ENCODE measurements at regions not wholly inside any gene's neighbourhood (a gene's known extent, or its start where the extent isn't known, plus 50 kb on each side); places are given as distances from the start of the nearest gene placed in this dataset.
A peak's percentile ranks its signal among the peaks of the same experiment; 100 is the strongest.
"Not testable (repeated sequence)": the region's sequence is repeated elsewhere in the genome, so short reads cannot be mapped to it uniquely, and the experiment has no call there.

DNA sequence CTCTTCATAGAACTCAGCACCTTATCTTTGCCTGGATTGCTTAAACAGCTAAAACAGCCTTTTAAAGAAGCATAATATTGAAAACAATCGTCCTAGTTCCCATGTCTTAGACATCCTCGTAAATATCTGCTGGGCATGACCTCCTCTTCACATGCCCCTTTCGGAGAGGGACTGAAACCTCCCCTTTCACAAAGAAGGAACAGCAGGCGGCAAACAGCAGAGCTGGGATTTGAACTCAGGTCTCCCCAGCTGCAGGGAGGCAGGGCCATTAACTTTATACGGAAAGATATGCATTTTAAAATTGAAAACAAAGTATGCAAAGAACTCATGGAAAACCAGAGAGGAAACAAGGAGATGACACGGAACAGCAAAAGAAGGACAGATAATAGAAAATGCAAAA lies 249.9 kb downstream of the FOXL1 start:
- no peak for DNase-seq (ENCODE audit: low read depth)

DNA sequence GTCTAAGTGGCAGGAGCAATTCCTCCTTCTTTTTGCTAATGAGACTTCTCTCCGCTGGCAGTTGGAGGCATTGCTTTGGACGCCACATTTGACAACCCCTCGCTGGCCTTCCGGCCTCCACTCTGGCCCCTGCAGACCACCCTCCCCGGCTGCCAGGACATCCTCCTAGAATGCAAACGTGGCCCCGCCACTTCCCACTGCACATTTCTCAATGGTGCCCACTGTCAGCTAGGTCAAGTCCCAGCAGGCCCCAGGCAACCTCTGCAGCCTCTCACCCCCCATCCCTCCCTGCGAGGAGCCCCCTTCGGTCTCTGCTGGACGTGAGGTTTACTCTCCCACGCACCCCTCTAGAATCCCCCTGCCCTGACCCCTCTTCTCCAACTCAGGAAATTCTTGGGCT lies 250.3 kb downstream of the FOXL1 start:
- no peak for DNase-seq (ENCODE audit: low read depth)

DNA sequence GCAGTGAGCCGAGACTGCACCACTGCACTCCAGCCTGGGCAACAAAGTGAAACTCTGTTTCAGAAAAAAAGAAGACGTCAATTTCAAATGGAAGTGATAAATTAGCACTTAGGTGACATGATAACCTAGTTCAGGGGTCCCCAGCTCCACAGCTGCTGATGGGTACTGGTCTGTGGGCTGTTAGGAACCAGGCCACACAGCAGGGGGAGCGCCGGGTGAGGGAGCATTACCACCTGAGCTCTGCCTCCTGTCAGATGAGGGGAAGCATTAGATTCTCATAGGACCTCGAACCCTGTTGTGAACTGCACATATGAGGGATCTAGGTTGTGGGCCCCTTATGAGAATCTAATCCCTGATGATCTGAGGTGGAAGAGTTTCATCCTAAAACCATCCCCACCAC lies 253.0 kb downstream of the FOXL1 start:
- DNase-seq (ENCODE audit: low read depth) = no peak

DNA sequence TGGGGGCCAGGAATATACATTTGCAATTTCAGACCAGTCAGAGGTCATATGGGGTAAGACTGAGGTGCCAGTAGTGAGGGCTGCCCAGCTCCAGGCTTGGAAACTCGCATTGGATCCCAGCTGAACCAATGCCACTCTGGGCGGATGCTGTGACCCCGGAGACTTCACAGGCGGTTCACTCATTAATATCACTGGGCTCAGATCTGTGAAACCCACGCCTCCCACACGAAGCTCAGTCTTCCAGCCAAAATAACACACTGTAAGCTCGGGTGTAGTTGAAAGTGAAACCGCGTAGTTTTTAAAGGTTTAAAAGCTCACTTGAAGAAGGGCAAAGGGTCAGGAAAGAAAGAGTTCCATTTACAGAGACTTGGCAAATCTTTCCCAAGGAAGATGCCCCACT lies 254.8 kb downstream of the FOXL1 start:
- no peak for DNase-seq (ENCODE audit: low read depth)

DNA sequence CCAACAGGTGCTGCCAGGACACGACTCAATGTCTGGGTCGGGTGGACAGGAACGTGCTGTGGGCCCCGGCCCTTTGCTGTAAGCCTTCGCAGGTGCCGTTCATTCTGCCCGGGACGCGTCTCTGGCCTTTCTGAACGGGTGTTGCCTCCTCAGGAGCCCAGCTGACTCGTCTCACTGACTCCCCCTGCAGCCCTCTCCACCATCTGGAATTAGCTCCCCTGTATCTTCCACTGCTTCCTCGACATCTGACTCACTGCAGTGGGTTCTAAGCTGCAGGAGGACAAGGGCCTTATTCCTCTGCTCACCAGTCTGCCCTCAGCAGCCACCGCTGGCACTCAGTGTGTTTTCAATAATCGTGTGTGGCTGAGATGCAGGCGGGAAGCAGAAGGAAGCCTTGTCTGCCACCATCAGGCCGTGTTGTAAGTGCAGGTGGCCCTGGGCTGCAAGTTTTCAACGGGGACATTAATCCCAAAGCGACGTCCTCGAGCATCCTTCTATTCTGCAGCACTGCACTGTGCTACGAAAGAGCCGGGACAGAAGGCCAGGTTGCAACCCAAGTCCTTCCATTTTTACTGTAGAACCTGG lies 256.2 kb downstream of the FOXL1 start:
- DNase-seq (ENCODE audit: low read depth) = no peak

DNA sequence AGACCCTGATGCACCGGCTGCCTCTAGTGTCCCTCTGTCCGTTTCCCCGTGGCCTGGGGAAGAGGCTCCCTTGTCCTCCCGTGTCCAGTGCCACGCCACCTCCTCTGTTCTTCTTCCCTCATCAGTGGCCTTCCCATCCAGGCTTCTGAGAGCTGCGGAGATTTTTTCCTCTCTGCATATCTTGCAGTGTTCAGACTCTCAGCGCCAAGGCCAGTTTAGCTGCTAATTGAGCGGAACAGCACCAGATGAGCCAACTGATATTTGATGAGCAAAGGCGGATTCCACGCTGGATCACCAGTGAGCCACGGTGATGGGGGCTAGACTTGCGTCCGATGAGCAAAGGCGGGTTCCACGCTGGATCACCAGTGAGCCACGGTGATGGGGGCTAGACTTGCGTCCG lies 257.6 kb downstream of the FOXL1 start:
- DNase-seq (ENCODE audit: low read depth) = no peak

DNA sequence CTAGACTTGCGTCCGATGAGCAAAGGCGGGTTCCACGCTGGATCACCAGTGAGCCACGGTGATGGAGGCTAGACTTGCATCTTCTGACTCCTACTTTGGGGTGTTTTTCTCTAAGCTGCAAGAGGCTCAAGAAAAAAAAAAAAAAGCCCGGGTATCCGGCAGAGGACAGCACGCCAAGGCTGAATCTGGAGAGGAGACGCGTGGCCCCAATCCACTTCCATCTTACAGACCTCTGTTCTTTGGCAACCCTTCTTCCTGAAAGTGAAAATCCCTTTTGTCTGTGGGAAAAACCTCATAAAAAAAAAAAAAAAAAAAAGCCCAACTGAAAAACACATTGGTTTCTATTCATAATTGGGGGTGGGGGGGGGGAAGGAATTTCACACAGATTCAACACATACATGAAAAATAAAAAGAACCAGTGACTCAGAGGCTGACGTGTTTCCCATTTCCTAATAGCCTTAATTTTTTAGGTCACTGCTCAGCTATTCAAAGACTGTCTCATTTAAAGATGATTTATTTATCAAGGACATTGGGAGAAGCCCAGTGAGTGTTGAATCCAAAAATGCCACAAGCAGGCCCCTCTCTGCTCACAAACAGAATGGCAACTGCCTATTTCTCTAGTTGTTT lies 258.3 kb downstream of the FOXL1 start:
- no peak for DNase-seq (ENCODE audit: low read depth)

DNA sequence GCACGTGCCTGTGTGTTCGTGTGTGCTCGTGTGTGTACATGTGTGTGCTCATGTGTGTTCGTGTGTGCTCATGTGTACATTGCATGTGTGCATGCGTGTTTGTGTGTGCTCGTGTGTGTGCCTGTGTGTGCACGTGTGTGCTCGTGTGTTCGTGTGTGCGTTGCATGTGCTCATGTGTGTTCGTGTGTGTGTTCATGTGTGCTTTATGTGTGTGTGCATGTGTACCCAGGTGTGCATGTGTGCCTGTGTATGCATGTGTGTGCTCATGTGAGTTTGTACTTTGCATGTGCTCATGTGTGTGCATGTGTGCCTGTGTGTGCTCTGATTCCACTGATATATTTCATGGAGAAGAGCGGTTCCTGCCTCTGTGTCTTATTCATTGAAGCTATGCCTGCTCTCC lies 265.5 kb downstream of the FOXL1 start:
- no peak for DNase-seq (ENCODE audit: low read depth)

DNA sequence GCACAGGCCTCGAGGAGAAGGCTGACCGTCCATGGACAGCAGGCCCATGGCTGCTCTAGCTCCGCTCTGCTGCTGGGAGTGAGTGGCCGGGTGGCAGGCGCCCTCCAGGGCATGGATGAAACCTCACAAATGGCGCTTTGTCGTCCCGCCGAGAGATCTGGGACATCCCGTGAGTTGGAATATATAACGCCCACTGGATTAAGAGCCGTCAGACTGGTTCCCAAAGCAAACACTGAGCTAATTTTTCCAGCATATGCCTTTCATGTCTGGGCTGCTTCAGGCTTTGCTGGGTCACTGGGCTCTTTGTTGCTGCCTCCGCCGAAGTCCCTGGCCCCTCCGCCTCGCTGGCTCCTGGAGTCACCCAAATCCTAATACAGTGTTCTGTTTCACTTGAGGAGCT lies 266.3 kb downstream of the FOXL1 start:
- DNase-seq (ENCODE audit: low read depth) = no peak

DNA sequence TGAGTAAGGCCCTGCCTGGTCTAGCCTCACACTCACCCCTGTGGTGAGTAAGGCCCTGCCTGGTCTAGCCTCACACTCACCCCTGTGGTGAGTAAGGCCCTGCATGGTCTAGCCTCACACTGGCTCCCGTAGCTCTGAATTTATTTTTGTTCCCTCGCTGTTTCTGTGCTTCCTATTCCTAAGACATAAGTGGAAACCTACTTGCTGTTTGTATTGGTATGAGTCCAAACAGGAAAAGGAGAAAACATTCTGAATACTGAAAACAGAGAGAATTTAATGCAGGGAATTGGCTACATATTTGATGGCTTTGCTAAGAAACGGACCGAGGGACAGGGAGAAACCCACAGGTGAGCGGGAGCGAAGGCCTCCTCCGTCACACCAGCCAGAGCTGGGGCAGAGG lies 267.8 kb downstream of the FOXL1 start:
- no peak for DNase-seq (ENCODE audit: low read depth)

DNA sequence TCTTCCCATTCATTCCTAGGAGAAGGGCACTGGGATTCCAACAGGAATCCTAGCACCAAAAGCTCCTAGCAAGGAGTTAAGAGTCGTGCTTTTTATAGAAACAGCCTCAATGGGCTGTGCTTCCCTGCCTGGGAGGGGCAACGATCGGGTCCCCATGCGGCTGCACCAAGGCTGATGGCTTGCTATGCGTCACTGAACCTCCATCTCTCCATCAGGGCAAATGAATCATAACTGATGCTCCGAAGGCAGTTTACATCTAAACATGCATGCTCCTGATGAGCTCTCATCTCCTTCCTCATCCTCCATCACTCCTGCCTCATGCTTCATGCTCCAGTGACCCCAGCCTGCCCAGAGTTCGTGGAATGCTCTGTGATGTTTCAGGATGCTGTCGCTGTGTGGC lies 270.5 kb downstream of the FOXL1 start:
- DNase-seq (ENCODE audit: low read depth) = no peak

DNA sequence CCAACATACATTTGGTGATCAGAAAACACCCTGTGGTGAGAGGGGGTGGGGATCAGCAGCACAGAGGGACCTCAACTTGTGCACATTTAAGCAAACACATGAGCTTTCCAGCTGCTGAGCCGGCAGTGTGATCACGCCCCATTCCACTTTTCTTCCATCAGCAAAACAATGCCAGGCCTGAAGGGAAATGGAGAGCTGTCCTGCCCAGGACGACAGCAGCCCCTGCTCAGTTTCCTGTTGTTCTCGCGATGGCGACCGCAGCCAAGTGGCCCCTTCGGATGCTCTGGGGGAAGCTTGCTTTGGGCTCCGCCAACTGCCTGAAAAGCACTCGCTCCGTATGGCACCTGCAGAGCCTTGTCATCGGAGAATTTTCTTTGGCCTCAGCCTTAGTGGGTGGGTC lies 272.3 kb downstream of the FOXL1 start:
- no peak for DNase-seq (ENCODE audit: low read depth)

DNA sequence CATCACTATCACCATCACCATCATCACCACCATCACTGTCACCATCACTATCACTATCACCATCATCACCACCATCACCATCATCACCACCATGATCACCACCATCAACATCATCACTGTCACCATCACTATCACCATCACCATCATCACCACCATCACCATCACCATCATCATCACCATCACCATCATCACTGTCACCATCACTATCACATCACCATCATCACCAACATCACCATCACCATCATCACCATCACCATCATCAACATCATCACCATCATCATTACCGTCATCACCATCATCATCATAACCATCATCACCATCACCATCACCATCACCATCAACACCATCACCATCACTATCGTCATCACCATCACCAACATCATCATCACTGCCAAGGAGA lies 273.8 kb downstream of the FOXL1 start:
- DNase-seq (ENCODE audit: low read depth) = no peak

DNA sequence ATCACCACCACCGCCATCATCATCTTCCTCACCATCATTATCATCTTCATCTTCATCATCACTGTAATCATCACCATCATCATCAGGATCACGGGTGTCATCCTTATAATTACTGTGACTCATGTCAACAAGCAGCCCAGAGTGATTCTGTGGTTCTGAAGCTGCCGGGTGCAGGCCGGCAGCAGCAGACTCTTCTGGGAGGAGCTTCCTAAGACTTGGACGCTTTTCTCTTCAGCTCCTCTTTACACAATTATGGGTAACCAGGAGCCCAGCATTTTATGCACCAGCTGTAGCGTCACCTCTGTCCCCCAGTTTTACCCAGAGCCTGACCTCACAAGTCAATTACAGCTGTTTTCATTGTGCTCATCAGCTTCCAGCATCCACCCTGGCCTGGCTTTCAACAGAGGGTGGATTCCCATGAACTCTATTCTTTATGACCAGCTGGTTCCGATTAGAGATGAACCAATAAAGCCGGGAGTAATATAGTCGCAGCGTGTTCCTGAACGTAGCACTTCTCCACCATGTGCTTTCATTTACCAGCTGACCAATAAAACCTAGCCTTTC lies 275.8 kb downstream of the FOXL1 start:
- DNase-seq (ENCODE audit: low read depth) = peak; percentile 62

DNA sequence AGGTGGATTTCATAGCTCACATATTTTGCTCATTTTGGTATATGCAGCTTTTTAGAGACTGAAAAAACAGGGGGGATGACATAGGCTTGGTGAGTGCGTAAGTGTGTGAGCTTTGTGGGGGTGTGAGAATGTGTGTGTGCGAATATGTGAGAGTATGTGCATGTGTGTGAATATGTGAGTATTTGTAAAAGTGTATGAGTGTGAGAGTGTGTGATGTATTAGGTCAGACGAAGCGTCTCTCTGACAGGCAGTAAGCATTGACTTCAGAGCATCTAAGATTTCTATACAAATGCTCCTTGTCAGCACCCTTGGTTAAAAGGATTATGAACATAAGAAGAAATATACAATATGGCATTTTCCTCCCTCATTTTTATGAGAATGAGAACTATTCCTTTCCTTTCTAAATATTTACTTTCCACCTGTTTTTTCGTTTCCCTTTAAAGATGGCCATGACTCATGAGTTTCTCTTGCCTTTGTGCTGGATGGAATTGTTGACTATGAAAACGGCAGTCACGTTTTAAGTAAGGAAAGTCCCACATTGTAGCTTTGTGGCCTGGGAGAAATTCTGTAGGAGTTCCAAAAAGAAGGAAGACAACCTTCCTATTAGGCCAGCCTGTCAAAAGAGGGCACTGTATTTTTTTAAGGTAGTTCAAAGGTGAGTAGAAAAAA lies 276.4 kb downstream of the FOXL1 start:
- no peak for DNase-seq (ENCODE audit: low read depth)

DNA sequence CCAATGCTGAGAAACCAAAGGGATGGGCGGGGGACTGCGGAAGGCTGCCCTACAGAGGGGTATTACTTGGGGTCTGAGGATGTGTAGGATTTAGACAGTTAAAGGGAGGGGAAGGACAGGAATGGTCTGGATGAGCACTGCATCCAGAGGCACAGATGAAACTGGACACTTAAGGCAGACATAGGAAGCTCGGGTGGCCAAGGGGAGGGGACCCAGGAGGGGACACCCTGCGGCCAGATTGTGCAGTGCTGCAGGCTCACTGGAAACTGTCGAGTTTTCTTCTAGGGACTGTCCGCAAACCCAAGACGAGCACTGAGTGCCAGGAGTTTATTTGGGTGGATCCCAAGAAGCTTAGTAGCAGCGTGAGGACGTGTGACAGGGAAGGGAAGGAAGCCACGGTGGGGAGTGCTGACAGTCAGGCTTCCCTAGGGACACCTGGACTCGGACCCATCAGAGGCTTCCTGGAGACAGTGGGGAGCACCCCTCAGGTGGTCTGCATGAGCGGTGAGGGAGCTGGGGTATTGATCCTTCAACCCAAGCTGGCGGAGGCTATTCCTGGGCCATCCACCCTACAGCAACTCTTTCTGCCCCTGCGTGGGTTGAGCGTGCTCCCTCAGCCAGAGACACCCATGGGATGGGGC lies 278.7 kb downstream of the FOXL1 start:
- no peak for DNase-seq (ENCODE audit: low read depth)

DNA sequence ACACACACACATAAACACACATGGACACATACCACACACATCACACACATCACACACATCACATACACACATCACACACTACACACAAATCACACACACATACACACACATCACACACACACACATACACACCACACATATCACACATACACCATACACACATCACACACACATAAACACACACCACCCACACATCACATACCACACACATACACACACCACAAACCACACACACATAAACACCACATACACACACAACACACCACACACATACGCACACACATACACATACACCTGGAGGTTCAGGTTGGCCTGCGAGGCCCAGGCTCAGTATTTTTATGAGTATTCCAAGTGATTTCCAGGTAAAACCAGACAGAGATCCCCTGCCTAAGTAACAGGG lies 279.5 kb downstream of the FOXL1 start:
- DNase-seq (ENCODE audit: low read depth) = no peak

DNA sequence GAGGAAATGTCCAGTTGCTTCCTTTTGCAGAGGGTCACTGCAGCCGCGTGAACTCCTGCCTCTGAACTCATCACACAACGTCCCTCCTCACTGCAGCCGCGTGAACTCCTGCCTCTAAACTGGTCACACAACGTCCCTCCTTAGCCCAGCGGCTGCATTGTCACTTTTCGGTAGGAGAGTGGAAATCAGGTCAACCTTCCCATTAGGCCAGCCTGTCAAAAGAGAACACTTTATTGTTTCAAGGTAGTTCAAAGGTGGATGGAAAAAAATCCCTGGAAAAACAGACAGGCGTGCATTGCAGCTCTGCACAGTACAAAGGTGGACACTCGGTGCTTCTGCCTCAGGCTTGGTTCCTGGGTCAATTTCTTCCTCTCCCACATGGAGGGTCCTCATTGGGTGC lies 280.2 kb downstream of the FOXL1 start:
- no peak for DNase-seq (ENCODE audit: low read depth)

DNA sequence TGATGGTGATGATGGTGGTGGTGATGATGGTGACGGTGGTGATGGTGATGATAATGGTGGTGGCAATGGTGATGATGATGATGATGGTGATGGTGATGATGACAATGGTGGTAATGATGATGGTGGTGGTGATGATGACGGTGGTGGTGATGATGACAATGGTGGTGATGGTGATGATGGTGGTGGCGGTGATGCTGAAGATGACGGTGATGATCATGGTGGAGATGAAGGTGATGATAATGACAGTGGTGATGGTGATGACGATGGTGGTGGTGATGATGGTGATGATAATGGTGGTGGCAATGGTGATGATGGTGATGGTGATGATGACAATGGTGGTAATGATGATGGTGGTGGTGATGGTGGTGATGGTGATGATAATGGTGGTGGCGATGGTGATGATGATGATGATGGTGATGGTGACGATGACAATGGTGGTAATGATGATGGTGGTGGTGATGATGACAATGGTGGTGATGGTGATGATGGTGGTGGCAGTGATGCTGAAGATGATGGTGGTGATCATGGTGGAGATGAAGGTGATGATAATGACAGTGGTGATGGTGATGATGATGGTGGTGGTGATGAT lies 283.0 kb downstream of the FOXL1 start:
- not testable (repeated sequence) for DNase-seq (ENCODE audit: low read depth)

DNA sequence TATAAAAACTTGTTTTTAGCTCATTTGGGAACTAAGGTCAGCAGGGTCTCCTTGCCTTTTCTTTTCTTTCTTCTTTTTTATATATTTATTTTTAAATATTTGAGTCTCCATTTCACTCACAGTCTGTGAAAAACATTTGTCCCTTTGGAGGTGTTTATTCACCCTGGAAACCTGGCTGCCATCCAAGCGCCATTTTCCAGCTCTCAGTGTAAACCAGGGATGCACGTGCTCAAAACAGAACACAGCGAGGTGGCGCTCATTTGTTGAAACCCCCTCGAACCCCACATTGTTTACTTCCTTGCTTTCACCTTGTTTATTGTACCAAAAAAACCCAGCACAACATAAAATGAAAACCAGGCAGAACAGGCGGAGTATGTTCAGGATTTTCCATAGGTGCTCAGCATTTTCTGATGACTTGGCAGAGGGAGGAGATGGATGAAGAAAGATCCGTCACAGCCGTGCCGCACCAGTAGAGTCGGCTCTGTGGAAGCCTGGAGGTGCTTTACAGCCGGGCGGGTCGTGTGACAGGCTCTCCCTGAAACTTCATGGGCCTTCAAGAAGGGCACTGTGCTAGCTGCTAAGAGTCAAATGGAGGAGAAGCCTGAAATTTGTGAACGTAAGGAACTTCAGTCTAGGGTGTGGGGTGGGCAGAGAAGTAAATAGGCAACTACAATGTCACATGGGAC lies 284.4 kb downstream of the FOXL1 start:
- DNase-seq (ENCODE audit: low read depth) = no peak

DNA sequence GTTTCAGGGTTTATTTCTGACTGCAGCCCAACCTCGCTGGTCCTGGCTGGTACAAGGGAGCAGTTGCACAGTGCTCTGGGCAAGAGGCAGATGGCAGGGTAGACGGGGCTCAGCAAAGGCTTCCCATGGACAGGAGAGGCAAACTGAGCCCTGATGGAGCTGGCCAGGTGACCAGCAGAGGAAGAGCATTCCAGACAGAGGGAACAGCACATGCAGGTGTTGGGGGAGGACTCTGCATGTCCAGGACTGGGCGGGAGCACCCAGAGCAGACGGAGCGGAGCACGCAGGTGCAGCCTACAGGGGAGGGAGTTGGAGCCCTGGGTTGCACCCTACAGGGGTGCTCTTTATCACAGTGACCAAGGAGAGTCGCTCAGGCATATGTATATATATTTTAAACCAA lies 285.3 kb downstream of the FOXL1 start:
- no peak for DNase-seq (ENCODE audit: low read depth)

DNA sequence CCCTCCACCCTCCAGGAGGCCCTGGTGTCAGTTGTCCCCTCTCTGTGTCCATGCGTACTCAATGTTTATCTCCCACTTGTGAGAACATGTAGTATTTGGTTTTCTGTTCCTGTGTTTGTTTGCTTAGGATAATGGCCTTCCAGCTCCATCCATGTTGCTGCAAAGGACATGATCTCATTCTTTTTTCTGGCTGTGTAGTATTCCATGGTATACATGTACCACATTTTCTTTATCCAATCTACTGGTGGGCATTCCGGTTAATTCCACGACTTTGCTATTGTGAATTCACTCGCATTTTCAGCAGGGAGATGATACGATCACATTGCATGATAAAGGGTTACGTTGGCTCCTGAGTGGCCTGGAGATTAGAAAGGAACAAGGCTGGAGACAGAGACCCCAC lies 286.2 kb downstream of the FOXL1 start:
- DNase-seq (ENCODE audit: low read depth) = no peak
